ENCODE measurements at regions not wholly inside any gene's neighbourhood (a gene's known extent, or its start where the extent isn't known, plus 50 kb on each side); places are given as distances from the start of the nearest gene placed in this dataset.

GRCh38 chr21:24856326-24856725 is 751.0 kb downstream of the MRPL39 start:
- Histone ChIP-seq H2AFZ (ENCODE audit: low read depth, low read length) (no peak overlapping the region), H3K9me2 (ENCODE audit: insufficient read depth, low read length) (no peaks in the 10 kb centered on the region), H3K27me3 (ENCODE audit: insufficient read depth, low read depth, low read length) (no peaks in the 10 kb centered on the region), H3K9me3 (ENCODE audit: low read length) (no peaks in the 10 kb centered on the region), H3K4me3 (ENCODE audit: low read length) (no peak overlapping the region), H3K4me2 (ENCODE audit: low read length) (no peak overlapping the region), H3K27ac (ENCODE audit: low read length) (no peak overlapping the region), H3K36me3 (ENCODE audit: insufficient read depth, low read length) (no peaks in the 10 kb centered on the region), H3K79me2 (replicated peaks; ENCODE audit: insufficient read depth, low read length) (no peaks in the 10 kb centered on the region), H3K9ac (ENCODE audit: low read length) (no peak overlapping the region), H3F3A (ENCODE audit: insufficient read depth, low read length, poor library complexity, severe bottlenecking) (no peaks in the 10 kb centered on the region), H4K20me1 (ENCODE audit: insufficient read depth) (no peaks in the 10 kb centered on the region)
- TF ChIP-seq RAD21 (conservative IDR thresholded peaks at IDR 0.05) = no peak
- no peak for TF ChIP-seq MXI1 (conservative IDR thresholded peaks at IDR 0.05; ENCODE audit: poor library complexity, severe bottlenecking)

- Histone ChIP-seq H3K36me3 (ENCODE audit: insufficient read depth, low read length) (no peaks in the 10 kb centered on the region), H3K9ac (ENCODE audit: low read length) (no peak overlapping the region), H3K9me2 (ENCODE audit: insufficient read depth, low read length) (no peaks in the 10 kb centered on the region), H2AFZ (ENCODE audit: low read depth, low read length) (no peak overlapping the region), H3K4me2 (ENCODE audit: low read length) (no peak overlapping the region), H3K79me2 (replicated peaks; ENCODE audit: insufficient read depth, low read length) (no peaks in the 10 kb centered on the region), H3F3A (ENCODE audit: insufficient read depth, low read length, poor library complexity, severe bottlenecking) (peaks cover 4% of the 10 kb centered on the region), H4K20me1 (ENCODE audit: insufficient read depth) (no peaks in the 10 kb centered on the region), H3K27ac (ENCODE audit: low read length) (no peak overlapping the region), H3K27me3 (ENCODE audit: insufficient read depth, low read depth, low read length) (no peaks in the 10 kb centered on the region), H3K4me3 (ENCODE audit: low read length) (no peak overlapping the region), H3K9me3 (ENCODE audit: low read length) (no peaks in the 10 kb centered on the region)
- no peak for TF ChIP-seq RAD21 (conservative IDR thresholded peaks at IDR 0.05)
- TF ChIP-seq TAF1 (IDR thresholded peaks at IDR 0.05; ENCODE audit: low read depth) = no peak
- no peak for TF ChIP-seq POLR2AphosphoS5 (IDR thresholded peaks at IDR 0.05)
- TF ChIP-seq REST (IDR thresholded peaks at IDR 0.05; ENCODE audit: borderline replicate concordance) = no peak
- no peak for TF ChIP-seq SMC3 (conservative IDR thresholded peaks at IDR 0.05; ENCODE audit: poor library complexity)
- TF ChIP-seq EZH2 (IDR thresholded peaks at IDR 0.05; ENCODE audit: borderline replicate concordance, insufficient read depth, low read length, poor library complexity, severe bottlenecking) = no peak
- no peak for TF ChIP-seq CTCF (IDR thresholded peaks at IDR 0.05; ENCODE audit: poor library complexity, severe bottlenecking)
- TF ChIP-seq MXI1 (conservative IDR thresholded peaks at IDR 0.05; ENCODE audit: poor library complexity, severe bottlenecking) = no peak
- TF ChIP-seq EP300 (conservative IDR thresholded peaks at IDR 0.05; ENCODE audit: poor library complexity, severe bottlenecking) = no peak
Observed at GRCh38 chr21:24852610-24853195, 754.6 kb downstream of the MRPL39 start.

All from neural cell (in vitro differentiated cells).